NB4 (cell line): ENCODE measurements at regions not wholly inside any gene's neighbourhood (a gene's known extent, or its start where the extent isn't known, plus 50 kb on each side); places are given as distances from the start of the nearest gene placed in this dataset.

Experiments used
- CTCF ChIP-seq: IDR thresholded peaks from one replicate; pipeline ENCODE4 v1.5.1; 2012; ENCODE audit warnings: low read depth, low read length
- MAX ChIP-seq: IDR thresholded peaks from 2 replicates; pipeline ENCODE4 v1.6.1; 2011; ENCODE audit warnings: low read depth, low read length
- POLR2A ChIP-seq: IDR thresholded peaks from 2 replicates; pipeline ENCODE4 v1.6.1; 2011; ENCODE audit warnings: mild to moderate bottlenecking; ENCODE audit not compliant: insufficient read length; ENCODE audit errors: extremely low read depth

DNA sequence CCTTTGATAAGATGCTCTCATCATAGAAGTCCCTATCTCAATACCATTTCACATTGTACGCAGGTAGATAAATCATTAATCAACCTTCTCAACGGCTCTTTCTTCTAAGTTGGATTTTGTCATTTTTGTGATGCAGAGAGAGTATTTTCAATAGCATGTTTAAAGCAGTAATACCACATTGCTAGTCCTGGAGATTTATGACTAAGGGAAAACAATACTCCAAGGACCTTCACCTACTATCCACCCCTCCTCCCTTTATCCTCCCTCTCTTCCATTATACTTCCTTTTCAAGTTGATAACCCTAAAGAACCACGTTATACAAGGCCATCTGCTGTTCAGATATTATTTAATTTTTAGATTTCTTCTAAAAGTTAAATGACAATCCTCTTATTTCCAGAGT lies 65.3 kb upstream of the CHMP2B start:
- no peak for TF ChIP-seq CTCF
- no peak for TF ChIP-seq POLR2A
- TF ChIP-seq MAX, result no peak
